Tibial nerve (tissue), 4 donors: ENCODE measurements at regions not wholly inside any gene's neighbourhood (a gene's known extent, or its start where the extent isn't known, plus 50 kb on each side); places are given as distances from the start of the nearest gene placed in this dataset.

Source experiments
- EP300 ChIP-seq, 2 donors: sonication (generic); formaldehyde crosslinking; IDR thresholded peaks; one replicate each; pipeline ENCODE4 v1.6.1; 2017; ENCODE audit warnings: antibody characterized with exemption in 2 of 2, mild to moderate bottlenecking in 1 of 2
- POLR2A ChIP-seq, 2 donors: fragments of 450-650 bp; IDR thresholded peaks; one replicate each; pipeline ENCODE4 v1.6.1; 2017; ENCODE audit warnings: antibody characterized with exemption in 2 of 2, mild to moderate bottlenecking in 2 of 2, moderate library complexity in 2 of 2
- TF ChIP-seq, protein P1 (sequence below), 5 experiments: fragments of 200-600 bp in 3 of 5; fragments of 450-650 bp in 2 of 5; sonication (generic) in 3 of 5; IDR thresholded peaks; one replicate each; pipeline ENCODE4 v1.5.1; 2016 to 2019; ENCODE audit warnings: antibody characterized with exemption in 5 of 5, mild to moderate bottlenecking in 3 of 5, moderate library complexity in 2 of 5

DNA sequence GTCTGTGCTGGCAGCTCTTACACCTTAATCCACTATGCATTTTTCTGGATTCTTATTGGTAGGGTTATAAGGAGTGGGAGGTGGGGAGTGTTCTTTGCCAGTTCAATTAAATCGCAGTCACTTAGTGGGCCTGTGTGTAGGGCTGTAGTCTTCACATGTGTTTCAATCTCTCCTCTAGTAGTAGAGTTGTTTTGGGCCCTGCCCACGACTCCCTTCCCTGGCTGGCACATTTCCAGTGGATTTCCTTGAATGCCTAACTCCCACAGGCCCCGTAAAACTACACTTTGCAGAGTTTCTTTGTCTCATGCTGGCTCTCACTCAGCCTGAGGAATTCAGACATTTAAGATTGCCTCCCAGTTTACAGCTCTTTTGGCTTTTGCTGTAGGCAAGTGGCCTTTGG, 414.0 kb upstream of the OPRM1 start:
- TF ChIP-seq, protein P1, sequence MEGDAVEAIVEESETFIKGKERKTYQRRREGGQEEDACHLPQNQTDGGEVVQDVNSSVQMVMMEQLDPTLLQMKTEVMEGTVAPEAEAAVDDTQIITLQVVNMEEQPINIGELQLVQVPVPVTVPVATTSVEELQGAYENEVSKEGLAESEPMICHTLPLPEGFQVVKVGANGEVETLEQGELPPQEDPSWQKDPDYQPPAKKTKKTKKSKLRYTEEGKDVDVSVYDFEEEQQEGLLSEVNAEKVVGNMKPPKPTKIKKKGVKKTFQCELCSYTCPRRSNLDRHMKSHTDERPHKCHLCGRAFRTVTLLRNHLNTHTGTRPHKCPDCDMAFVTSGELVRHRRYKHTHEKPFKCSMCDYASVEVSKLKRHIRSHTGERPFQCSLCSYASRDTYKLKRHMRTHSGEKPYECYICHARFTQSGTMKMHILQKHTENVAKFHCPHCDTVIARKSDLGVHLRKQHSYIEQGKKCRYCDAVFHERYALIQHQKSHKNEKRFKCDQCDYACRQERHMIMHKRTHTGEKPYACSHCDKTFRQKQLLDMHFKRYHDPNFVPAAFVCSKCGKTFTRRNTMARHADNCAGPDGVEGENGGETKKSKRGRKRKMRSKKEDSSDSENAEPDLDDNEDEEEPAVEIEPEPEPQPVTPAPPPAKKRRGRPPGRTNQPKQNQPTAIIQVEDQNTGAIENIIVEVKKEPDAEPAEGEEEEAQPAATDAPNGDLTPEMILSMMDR (IDR thresholded peaks at IDR 0.05): no peak
- TF ChIP-seq POLR2A (IDR thresholded peaks at IDR 0.05): no peak
- TF ChIP-seq EP300 (IDR thresholded peaks at IDR 0.05): no peak
